SK-N-SH treated with all-trans-retinoic acid at 6 μM for 48 hours (cell line): ENCODE measurements at regions not wholly inside any gene's neighbourhood (a gene's known extent, or its start where the extent isn't known, plus 50 kb on each side); places are given as distances from the start of the nearest gene placed in this dataset.
"Not testable (repeated sequence)": the region's sequence is repeated elsewhere in the genome, so short reads cannot be mapped to it uniquely, and the experiment has no call there.

ENCODE experiments used
- ARNTL ChIP-seq: fragments of 450-650 bp; formaldehyde crosslinking; IDR thresholded peaks from 2 replicates; pipeline ENCODE4 v1.5.0; 2020; ENCODE audit warnings: low read depth, mild to moderate bottlenecking, moderate library complexity, borderline replicate concordance
- BACH2 ChIP-seq: fragments of 250-450 bp; sonication (Bioruptor Pico); IDR thresholded peaks from 2 replicates; pipeline ENCODE4 v1.9.0; 2021; ENCODE audit warnings: mild to moderate bottlenecking, borderline replicate concordance
- GLIS3 ChIP-seq: fragments of 250-450 bp; sonication (Bioruptor Pico); IDR thresholded peaks from 2 replicates; pipeline ENCODE4 v1.5.0; 2020; ENCODE audit warnings: mild to moderate bottlenecking, moderate library complexity
- PATZ1 ChIP-seq: fragments of 250-450 bp; sonication (Bioruptor Pico); IDR thresholded peaks from 2 replicates; pipeline ENCODE4 v1.8.0; 2020; ENCODE audit warnings: mild to moderate bottlenecking, moderate library complexity, borderline replicate concordance
- PPARA ChIP-seq: fragments of 250-450 bp; sonication (Bioruptor Pico); IDR thresholded peaks from 2 replicates; pipeline ENCODE4 v1.5.0; 2020; ENCODE audit warnings: mild to moderate bottlenecking, borderline replicate concordance
- SNAI2 ChIP-seq: fragments of 250-450 bp; sonication (Bioruptor Pico); IDR thresholded peaks from 2 replicates; pipeline ENCODE4 v1.5.0; 2020; ENCODE audit warnings: mild to moderate bottlenecking, moderate library complexity
- TCF4 ChIP-seq: fragments of 250-450 bp; sonication (Bioruptor Pico); IDR thresholded peaks from 2 replicates; pipeline ENCODE4 v1.8.0; 2021; ENCODE audit warnings: mild to moderate bottlenecking, moderate library complexity, borderline replicate concordance
- TSHZ2 ChIP-seq: fragments of 250-450 bp; sonication (Bioruptor Pico); IDR thresholded peaks from 2 replicates; pipeline ENCODE4 v1.5.0; 2020; ENCODE audit warnings: mild to moderate bottlenecking, moderate library complexity
- ZFP3 ChIP-seq: fragments of 250-450 bp; sonication (Bioruptor Pico); IDR thresholded peaks from 2 replicates; pipeline ENCODE4 v1.5.0; 2020; ENCODE audit warnings: mild to moderate bottlenecking, moderate library complexity
- ZNF8 ChIP-seq: fragments of 450-650 bp; formaldehyde crosslinking; IDR thresholded peaks from 2 replicates; pipeline ENCODE4 v1.5.0; 2020; ENCODE audit warnings: mild to moderate bottlenecking, moderate library complexity
- TF ChIP-seq, protein P1 (sequence below): fragments of 250-450 bp; sonication (Bioruptor Pico); IDR thresholded peaks from 2 replicates; pipeline ENCODE4 v1.5.1; 2021; ENCODE audit warnings: mild to moderate bottlenecking, moderate library complexity
- TF ChIP-seq, protein P2 (sequence below): fragments of 250-450 bp; sonication (Bioruptor Pico); IDR thresholded peaks from 2 replicates; pipeline ENCODE4 v1.8.0; 2021; ENCODE audit warnings: low read depth, mild to moderate bottlenecking, moderate library complexity, borderline replicate concordance

DNA sequence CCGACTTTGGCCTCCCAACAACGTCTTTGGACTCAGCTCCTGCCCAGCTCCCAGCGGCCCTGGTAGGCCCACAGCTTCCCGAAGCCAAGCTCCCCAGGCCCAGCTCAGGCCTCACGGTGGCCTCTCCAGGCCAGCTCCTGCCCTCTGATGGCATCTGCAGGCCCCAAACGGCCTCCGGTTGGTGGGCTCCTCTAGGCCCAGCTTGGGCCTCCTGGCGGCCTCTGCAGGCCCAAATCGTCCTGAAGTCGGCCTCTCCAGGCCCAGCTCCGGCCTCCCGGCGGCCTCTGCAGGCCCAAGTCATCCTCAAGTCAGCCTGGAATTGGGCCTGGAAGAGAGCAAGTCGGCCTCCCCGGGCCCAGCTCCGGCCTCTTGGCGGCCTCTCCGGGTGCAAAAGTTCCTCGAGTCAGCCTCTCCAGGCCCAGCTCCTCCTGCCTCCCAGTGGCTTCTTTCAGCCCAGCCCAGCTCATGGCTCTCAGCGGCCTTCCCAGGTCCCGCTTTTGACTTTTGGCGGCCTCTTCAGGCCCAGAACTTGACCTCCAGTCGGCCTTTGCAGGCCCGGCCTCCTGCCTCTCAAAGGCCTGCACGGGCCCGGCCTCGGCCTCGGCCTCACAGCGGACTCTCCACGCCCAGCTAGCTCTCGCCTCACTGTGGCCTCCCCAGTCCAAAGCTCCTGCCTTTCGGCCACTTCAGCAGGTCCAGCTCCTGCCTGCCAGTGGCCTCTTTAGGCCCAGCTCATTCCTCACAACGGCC, 50.9 kb upstream of the METTL14 start:
- TF ChIP-seq TSHZ2 (CRISPR knock-in tag); PATZ1 (CRISPR knock-in tag); ZFP3 (CRISPR knock-in tag); ZNF8 (CRISPR knock-in tag); SNAI2 (CRISPR knock-in tag); TCF4; BACH2; ARNTL; PPARA (CRISPR knock-in tag); GLIS3 (CRISPR knock-in tag): not testable (repeated sequence)
- TF ChIP-seq, protein P1, sequence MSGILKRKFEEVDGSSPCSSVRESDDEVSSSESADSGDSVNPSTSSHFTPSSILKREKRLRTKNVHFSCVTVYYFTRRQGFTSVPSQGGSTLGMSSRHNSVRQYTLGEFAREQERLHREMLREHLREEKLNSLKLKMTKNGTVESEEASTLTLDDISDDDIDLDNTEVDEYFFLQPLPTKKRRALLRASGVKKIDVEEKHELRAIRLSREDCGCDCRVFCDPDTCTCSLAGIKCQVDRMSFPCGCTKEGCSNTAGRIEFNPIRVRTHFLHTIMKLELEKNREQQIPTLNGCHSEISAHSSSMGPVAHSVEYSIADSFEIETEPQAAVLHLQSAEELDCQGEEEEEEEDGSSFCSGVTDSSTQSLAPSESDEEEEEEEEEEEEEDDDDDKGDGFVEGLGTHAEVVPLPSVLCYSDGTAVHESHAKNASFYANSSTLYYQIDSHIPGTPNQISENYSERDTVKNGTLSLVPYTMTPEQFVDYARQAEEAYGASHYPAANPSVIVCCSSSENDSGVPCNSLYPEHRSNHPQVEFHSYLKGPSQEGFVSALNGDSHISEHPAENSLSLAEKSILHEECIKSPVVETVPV: not testable (repeated sequence)
- TF ChIP-seq, protein P2, sequence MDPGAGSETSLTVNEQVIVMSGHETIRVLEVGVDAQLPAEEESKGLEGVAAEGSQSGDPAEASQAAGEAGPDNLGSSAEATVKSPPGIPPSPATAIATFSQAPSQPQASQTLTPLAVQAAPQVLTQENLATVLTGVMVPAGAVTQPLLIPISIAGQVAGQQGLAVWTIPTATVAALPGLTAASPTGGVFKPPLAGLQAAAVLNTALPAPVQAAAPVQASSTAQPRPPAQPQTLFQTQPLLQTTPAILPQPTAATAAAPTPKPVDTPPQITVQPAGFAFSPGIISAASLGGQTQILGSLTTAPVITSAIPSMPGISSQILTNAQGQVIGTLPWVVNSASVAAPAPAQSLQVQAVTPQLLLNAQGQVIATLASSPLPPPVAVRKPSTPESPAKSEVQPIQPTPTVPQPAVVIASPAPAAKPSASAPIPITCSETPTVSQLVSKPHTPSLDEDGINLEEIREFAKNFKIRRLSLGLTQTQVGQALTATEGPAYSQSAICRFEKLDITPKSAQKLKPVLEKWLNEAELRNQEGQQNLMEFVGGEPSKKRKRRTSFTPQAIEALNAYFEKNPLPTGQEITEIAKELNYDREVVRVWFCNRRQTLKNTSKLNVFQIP (CRISPR knock-in tag): not testable (repeated sequence)
